Esophagus muscularis mucosa (tissue), 3 donors: ENCODE measurements at regions not wholly inside any gene's neighbourhood (a gene's known extent, or its start where the extent isn't known, plus 50 kb on each side); places are given as distances from the start of the nearest gene placed in this dataset.

ENCODE experiments used
- CTCF ChIP-seq, 3 experiments: fragments of 200-600 bp in 2 of 3; fragments of 450-650 bp in 1 of 3; sonication (generic) in 2 of 3; IDR thresholded peaks; one replicate each; pipeline ENCODE4 v1.5.1; 2017 to 2019; ENCODE audit warnings: antibody characterized with exemption in 3 of 3, mild to moderate bottlenecking in 2 of 3, moderate library complexity in 1 of 3
- POLR2A ChIP-seq: fragments of 450-650 bp; IDR thresholded peaks from one replicate; pipeline ENCODE4 v1.6.1; 2017; ENCODE audit warnings: antibody characterized with exemption, moderate library complexity, mild to moderate bottlenecking, low read depth

GRCh38 chr12:58241099-58241498, 299.7 kb downstream of the ATP23 start:
- no peak for TF ChIP-seq CTCF (IDR thresholded peaks at IDR 0.05)
- no peak for TF ChIP-seq POLR2A
